ENCODE measurements at regions not wholly inside any gene's neighbourhood (a gene's known extent, or its start where the extent isn't known, plus 50 kb on each side); places are given as distances from the start of the nearest gene placed in this dataset.

GRCh38 chr4:72767618-72768302, 198.7 kb upstream of the ADAMTS3 start:
- no peak for TF ChIP-seq POLR2A (IDR thresholded peaks at IDR 0.05)
- TF ChIP-seq, protein P1, sequence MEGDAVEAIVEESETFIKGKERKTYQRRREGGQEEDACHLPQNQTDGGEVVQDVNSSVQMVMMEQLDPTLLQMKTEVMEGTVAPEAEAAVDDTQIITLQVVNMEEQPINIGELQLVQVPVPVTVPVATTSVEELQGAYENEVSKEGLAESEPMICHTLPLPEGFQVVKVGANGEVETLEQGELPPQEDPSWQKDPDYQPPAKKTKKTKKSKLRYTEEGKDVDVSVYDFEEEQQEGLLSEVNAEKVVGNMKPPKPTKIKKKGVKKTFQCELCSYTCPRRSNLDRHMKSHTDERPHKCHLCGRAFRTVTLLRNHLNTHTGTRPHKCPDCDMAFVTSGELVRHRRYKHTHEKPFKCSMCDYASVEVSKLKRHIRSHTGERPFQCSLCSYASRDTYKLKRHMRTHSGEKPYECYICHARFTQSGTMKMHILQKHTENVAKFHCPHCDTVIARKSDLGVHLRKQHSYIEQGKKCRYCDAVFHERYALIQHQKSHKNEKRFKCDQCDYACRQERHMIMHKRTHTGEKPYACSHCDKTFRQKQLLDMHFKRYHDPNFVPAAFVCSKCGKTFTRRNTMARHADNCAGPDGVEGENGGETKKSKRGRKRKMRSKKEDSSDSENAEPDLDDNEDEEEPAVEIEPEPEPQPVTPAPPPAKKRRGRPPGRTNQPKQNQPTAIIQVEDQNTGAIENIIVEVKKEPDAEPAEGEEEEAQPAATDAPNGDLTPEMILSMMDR (IDR thresholded peaks at IDR 0.05) = no peak

Measured in stomach (tissue), 4 donors.